Stimulated activated CD4-positive, alpha-beta T cell treated with anti-CD3 and anti-CD28 coated beads, TNF-alpha, amount 100 ng/mL, for 4 hours (primary cell): ENCODE measurements at regions not wholly inside any gene's neighbourhood (a gene's known extent, or its start where the extent isn't known, plus 50 kb on each side); places are given as distances from the start of the nearest gene placed in this dataset.

Experiments used
- DNase-seq, 3 experiments: peaks; one replicate each; pipeline ENCODE4 v3.0.0-alpha.2; 2020; ENCODE audit warnings: low read depth in 3 of 3

GRCh38 chr1:181429462-181429861 lies 53.9 kb upstream of the CACNA1E start:
- DNase-seq = no peak

GRCh38 chr1:181430015-181430885 lies 53.1 kb upstream of the CACNA1E start:
- no peak for DNase-seq
